ENCODE measurements at regions not wholly inside any gene's neighbourhood (a gene's known extent, or its start where the extent isn't known, plus 50 kb on each side); places are given as distances from the start of the nearest gene placed in this dataset.

DNA sequence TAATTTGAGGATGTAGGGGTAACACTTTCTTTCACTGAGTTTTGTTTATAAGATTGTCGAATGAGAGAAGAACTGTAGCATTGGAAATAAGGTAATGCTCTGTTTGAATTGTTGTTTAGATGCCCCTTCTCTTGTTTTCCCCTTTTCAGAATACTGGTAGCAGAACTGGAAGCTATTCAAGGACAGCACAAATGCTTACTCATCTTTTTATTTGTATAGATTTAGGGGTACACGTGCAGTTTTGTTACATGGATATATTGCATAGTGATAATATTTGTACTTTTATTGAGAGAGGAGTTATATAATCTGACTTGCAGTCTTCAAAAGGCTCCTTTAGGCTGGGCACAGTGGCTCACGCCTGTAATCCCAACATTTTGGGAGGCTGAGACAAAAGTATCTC lies 145.4 kb upstream of the HAND2 start:
- TF ChIP-seq, protein P1, sequence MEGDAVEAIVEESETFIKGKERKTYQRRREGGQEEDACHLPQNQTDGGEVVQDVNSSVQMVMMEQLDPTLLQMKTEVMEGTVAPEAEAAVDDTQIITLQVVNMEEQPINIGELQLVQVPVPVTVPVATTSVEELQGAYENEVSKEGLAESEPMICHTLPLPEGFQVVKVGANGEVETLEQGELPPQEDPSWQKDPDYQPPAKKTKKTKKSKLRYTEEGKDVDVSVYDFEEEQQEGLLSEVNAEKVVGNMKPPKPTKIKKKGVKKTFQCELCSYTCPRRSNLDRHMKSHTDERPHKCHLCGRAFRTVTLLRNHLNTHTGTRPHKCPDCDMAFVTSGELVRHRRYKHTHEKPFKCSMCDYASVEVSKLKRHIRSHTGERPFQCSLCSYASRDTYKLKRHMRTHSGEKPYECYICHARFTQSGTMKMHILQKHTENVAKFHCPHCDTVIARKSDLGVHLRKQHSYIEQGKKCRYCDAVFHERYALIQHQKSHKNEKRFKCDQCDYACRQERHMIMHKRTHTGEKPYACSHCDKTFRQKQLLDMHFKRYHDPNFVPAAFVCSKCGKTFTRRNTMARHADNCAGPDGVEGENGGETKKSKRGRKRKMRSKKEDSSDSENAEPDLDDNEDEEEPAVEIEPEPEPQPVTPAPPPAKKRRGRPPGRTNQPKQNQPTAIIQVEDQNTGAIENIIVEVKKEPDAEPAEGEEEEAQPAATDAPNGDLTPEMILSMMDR (IDR thresholded peaks at IDR 0.05): no peak
- no peak for TF ChIP-seq POLR2A (IDR thresholded peaks at IDR 0.05)

All from body of pancreas (tissue), 4 donors.